ENCODE measurements at regions not wholly inside any gene's neighbourhood (a gene's known extent, or its start where the extent isn't known, plus 50 kb on each side); places are given as distances from the start of the nearest gene placed in this dataset.

GRCh38 chr7:121810831-121811672 lies 61.9 kb upstream of the PTPRZ1 start:
- no peak for DNase-seq

GRCh38 chr7:121807078-121807477 lies 65.9 kb upstream of the PTPRZ1 start:
- DNase-seq = no peak

GRCh38 chr7:121803039-121803438 lies 69.9 kb upstream of the PTPRZ1 start:
- DNase-seq = no peak

- DNase-seq = no peak
Observed at GRCh38 chr7:121800916-121801675, 71.9 kb upstream of the PTPRZ1 start.

GRCh38 chr7:121798896-121799295 lies 74.1 kb upstream of the PTPRZ1 start:
- peak; percentile 41 for DNase-seq

GRCh38 chr7:121798453-121798840 lies 74.5 kb upstream of the PTPRZ1 start:
- DNase-seq = no peak

- no peak for DNase-seq
Observed at GRCh38 chr7:121797657-121798452, 75.1 kb upstream of the PTPRZ1 start.

GRCh38 chr7:121796936-121797656 lies 75.9 kb upstream of the PTPRZ1 start:
- DNase-seq = no peak

GRCh38 chr7:121796381-121796780 lies 76.6 kb upstream of the PTPRZ1 start:
- no peak for DNase-seq

GRCh38 chr7:121795736-121796135 lies 77.2 kb upstream of the PTPRZ1 start:
- no peak for DNase-seq

GRCh38 chr7:121793716-121794115 lies 79.2 kb upstream of the PTPRZ1 start:
- no peak for DNase-seq

GRCh38 chr7:121777672-121778071 lies 95.3 kb upstream of the PTPRZ1 start:
- DNase-seq = no peak

GRCh38 chr7:121774563-121774962 lies 98.4 kb upstream of the PTPRZ1 start:
- no peak for DNase-seq

GRCh38 chr7:121766676-121767075 lies 106.3 kb upstream of the PTPRZ1 start:
- no peak for DNase-seq

GRCh38 chr7:121761399-121761798 lies 111.6 kb upstream of the PTPRZ1 start:
- no peak for DNase-seq

- no peak for DNase-seq
Observed at GRCh38 chr7:121755818-121756552, 117.0 kb upstream of the PTPRZ1 start.

- no peak for DNase-seq
Observed at GRCh38 chr7:121755286-121755685, 117.7 kb upstream of the PTPRZ1 start.

GRCh38 chr7:121753944-121754343 lies 119.0 kb upstream of the PTPRZ1 start:
- DNase-seq = no peak

- DNase-seq = no peak
Observed at GRCh38 chr7:121752706-121753105, 120.3 kb upstream of the PTPRZ1 start.

GRCh38 chr7:121748546-121748945 lies 124.4 kb upstream of the PTPRZ1 start:
- DNase-seq = no peak

GRCh38 chr7:121745856-121746255 lies 127.1 kb upstream of the PTPRZ1 start:
- no peak for DNase-seq

GRCh38 chr7:121744877-121745276 lies 128.1 kb upstream of the PTPRZ1 start:
- DNase-seq = no peak

Data from MV-4-11 (cell line).